Hypothalamus (tissue), 51 donors: ENCODE measurements at regions not wholly inside any gene's neighbourhood (a gene's known extent, or its start where the extent isn't known, plus 50 kb on each side); places are given as distances from the start of the nearest gene placed in this dataset.
"Not testable (repeated sequence)": the region's sequence is repeated elsewhere in the genome, so short reads cannot be mapped to it uniquely, and the experiment has no call there.

ENCODE experiments used
- DNase-seq, 51 donors: peaks; one replicate each; lab custom pipeline; 2025; lab: John Stamatoyannopoulos, UW

GRCh38 chr13:111064661-111065060 lies 50.4 kb upstream of the ARHGEF7 start:
- DNase-seq = no peak

GRCh38 chr13:111062966-111063365 lies 52.1 kb upstream of the ARHGEF7 start:
- DNase-seq = no peak

GRCh38 chr13:111062305-111062704 lies 52.8 kb upstream of the ARHGEF7 start:
- DNase-seq = no peak

GRCh38 chr13:111061358-111062045 lies 53.6 kb upstream of the ARHGEF7 start:
- no peak for DNase-seq

- no peak for DNase-seq
Measured at GRCh38 chr13:111060237-111060919, 54.7 kb upstream of the ARHGEF7 start.

- DNase-seq = no peak
Measured at GRCh38 chr13:111058796-111059506, 56.2 kb upstream of the ARHGEF7 start.

GRCh38 chr13:111058339-111058738 lies 56.8 kb upstream of the ARHGEF7 start:
- DNase-seq = not testable (repeated sequence)

- not testable (repeated sequence) for DNase-seq
Measured at GRCh38 chr13:111051726-111052232, 63.3 kb upstream of the ARHGEF7 start.

GRCh38 chr13:111051041-111051725 lies 63.9 kb upstream of the ARHGEF7 start:
- no peak for DNase-seq

GRCh38 chr13:111050539-111050879 lies 64.6 kb upstream of the ARHGEF7 start:
- no peak for DNase-seq

GRCh38 chr13:111049791-111050538 lies 65.1 kb upstream of the ARHGEF7 start:
- peak in 11 of 51 donors; percentile 4 to 39 (median 17) for DNase-seq

GRCh38 chr13:111048387-111048786 lies 66.7 kb upstream of the ARHGEF7 start:
- DNase-seq = no peak

- DNase-seq = no peak
Measured at GRCh38 chr13:111047326-111047725, 67.8 kb upstream of the ARHGEF7 start.

GRCh38 chr13:111046590-111047141 lies 68.4 kb upstream of the ARHGEF7 start:
- DNase-seq = no peak

- no peak for DNase-seq
Measured at GRCh38 chr13:111045170-111045569, 69.9 kb upstream of the ARHGEF7 start.

GRCh38 chr13:111044087-111044830 lies 70.9 kb upstream of the ARHGEF7 start:
- DNase-seq = no peak

- DNase-seq = no peak
Measured at GRCh38 chr13:111043575-111043982, 71.5 kb upstream of the ARHGEF7 start.

GRCh38 chr13:111042661-111043226 lies 72.4 kb upstream of the ARHGEF7 start:
- no peak for DNase-seq

GRCh38 chr13:111040830-111041229 lies 74.3 kb upstream of the ARHGEF7 start:
- no peak for DNase-seq
